ENCODE measurements at regions not wholly inside any gene's neighbourhood (a gene's known extent, or its start where the extent isn't known, plus 50 kb on each side); places are given as distances from the start of the nearest gene placed in this dataset.
A peak's percentile ranks its signal among the peaks of the same experiment; 100 is the strongest.

DNA sequence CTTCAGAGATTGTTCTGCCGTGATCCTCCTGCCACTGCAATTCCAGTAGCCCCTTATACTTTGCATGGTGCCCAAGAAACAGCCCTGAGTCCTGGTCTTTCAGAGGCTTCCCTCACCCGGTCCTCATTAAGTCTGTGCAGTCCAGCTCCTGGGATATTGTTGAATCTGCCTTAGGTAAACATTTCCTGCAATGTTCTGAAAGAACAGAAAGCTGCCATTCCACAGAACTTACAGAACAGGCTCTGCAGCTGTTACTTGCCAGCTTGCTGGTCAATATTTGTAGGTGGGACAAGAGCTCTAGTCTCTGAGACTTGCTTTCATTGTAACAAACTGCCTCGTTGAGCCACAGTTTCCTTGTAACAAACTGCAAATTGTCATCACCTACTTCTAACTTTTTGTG is 115.0 kb upstream of the KIF5B start (continued):
- TF ChIP-seq, protein P1, sequence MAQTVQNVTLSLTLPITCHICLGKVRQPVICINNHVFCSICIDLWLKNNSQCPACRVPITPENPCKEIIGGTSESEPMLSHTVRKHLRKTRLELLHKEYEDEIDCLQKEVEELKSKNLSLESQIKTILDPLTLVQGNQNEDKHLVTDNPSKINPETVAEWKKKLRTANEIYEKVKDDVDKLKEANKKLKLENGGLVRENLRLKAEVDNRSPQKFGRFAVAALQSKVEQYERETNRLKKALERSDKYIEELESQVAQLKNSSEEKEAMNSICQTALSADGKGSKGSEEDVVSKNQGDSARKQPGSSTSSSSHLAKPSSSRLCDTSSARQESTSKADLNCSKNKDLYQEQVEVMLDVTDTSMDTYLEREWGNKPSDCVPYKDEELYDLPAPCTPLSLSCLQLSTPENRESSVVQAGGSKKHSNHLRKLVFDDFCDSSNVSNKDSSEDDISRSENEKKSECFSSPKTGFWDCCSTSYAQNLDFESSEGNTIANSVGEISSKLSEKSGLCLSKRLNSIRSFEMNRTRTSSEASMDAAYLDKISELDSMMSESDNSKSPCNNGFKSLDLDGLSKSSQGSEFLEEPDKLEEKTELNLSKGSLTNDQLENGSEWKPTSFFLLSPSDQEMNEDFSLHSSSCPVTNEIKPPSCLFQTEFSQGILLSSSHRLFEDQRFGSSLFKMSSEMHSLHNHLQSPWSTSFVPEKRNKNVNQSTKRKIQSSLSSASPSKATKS (CRISPR knock-in tag; IDR thresholded peaks at IDR 0.05): no peak
- TF ChIP-seq, protein P2, sequence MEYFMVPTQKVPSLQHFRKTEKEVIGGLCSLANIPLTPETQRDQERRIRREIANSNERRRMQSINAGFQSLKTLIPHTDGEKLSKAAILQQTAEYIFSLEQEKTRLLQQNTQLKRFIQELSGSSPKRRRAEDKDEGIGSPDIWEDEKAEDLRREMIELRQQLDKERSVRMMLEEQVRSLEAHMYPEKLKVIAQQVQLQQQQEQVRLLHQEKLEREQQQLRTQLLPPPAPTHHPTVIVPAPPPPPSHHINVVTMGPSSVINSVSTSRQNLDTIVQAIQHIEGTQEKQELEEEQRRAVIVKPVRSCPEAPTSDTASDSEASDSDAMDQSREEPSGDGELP (IDR thresholded peaks at IDR 0.05; ENCODE audit: borderline replicate concordance, low read depth): peak; percentile 25; the same call in 1 of the 2 replicates
- TF ChIP-seq ZNF788 (CRISPR knock-in tag; IDR thresholded peaks at IDR 0.05; ENCODE audit: borderline replicate concordance) (no peak), SP1 (IDR thresholded peaks at IDR 0.05) (no peak), SP1 (CRISPR knock-in tag; IDR thresholded peaks at IDR 0.05) (no peak), NKX3-1 (CRISPR knock-in tag; IDR thresholded peaks at IDR 0.05) (no peak), SOX13 (IDR thresholded peaks at IDR 0.05) (no peak), SOX13 (CRISPR knock-in tag; conservative IDR thresholded peaks at IDR 0.05 in 1 of 2, IDR thresholded peaks at IDR 0.05 in 1 of 2) (peak in 1 of 2 experiments; percentile 42; a peak in 1 of 4 replicates), KLF15 (CRISPR knock-in tag; IDR thresholded peaks at IDR 0.05; ENCODE audit: borderline replicate concordance) (no peak), ISL2 (CRISPR knock-in tag; IDR thresholded peaks at IDR 0.05) (0 out of 2 replicates have a peak, but pooled peaks have one; percentile 35), PAX8 (CRISPR knock-in tag; IDR thresholded peaks at IDR 0.05; ENCODE audit: borderline replicate concordance) (no peak), HNRNPL (IDR thresholded peaks at IDR 0.05; ENCODE audit: low read depth, low read length) (no peak), FOXA3 (CRISPR knock-in tag; IDR thresholded peaks at IDR 0.05) (peak; percentile 59), STAT5B (CRISPR knock-in tag; IDR thresholded peaks at IDR 0.05) (no peak), CBFB (CRISPR knock-in tag; IDR thresholded peaks at IDR 0.05) (no peak), FOXP1 (IDR thresholded peaks at IDR 0.05) (no peak), FOXP1 (CRISPR knock-in tag; IDR thresholded peaks at IDR 0.05) (peak; percentile 28; the same call in 1 of the 2 replicates), CEBPG (CRISPR knock-in tag; IDR thresholded peaks at IDR 0.05) (peak; percentile 33)
- TF ChIP-seq, protein P3, sequence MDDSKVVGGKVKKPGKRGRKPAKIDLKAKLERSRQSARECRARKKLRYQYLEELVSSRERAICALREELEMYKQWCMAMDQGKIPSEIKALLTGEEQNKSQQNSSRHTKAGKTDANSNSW (CRISPR knock-in tag; IDR thresholded peaks at IDR 0.05; ENCODE audit: borderline replicate concordance): no peak
- TF ChIP-seq, protein P4, sequence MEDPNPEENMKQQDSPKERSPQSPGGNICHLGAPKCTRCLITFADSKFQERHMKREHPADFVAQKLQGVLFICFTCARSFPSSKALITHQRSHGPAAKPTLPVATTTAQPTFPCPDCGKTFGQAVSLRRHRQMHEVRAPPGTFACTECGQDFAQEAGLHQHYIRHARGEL (CRISPR knock-in tag; IDR thresholded peaks at IDR 0.05): no peak
- TF ChIP-seq, protein P5, sequence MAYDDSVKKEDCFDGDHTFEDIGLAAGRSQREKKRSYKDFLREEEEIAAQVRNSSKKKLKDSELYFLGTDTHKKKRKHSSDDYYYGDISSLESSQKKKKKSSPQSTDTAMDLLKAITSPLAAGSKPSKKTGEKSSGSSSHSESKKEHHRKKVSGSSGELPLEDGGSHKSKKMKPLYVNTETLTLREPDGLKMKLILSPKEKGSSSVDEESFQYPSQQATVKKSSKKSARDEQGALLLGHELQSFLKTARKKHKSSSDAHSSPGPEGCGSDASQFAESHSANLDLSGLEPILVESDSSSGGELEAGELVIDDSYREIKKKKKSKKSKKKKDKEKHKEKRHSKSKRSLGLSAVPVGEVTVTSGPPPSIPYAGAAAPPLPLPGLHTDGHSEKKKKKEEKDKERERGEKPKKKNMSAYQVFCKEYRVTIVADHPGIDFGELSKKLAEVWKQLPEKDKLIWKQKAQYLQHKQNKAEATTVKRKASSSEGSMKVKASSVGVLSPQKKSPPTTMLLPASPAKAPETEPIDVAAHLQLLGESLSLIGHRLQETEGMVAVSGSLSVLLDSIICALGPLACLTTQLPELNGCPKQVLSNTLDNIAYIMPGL (CRISPR knock-in tag; IDR thresholded peaks at IDR 0.05; ENCODE audit: borderline replicate concordance in 1 of 2, low read depth in 1 of 2): no peak
- TF ChIP-seq, protein P6, sequence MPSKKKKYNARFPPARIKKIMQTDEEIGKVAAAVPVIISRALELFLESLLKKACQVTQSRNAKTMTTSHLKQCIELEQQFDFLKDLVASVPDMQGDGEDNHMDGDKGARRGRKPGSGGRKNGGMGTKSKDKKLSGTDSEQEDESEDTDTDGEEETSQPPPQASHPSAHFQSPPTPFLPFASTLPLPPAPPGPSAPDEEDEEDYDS (CRISPR knock-in tag; IDR thresholded peaks at IDR 0.05): peak; percentile 24; the same call in 1 of the 2 replicates
- TF ChIP-seq, protein P7, sequence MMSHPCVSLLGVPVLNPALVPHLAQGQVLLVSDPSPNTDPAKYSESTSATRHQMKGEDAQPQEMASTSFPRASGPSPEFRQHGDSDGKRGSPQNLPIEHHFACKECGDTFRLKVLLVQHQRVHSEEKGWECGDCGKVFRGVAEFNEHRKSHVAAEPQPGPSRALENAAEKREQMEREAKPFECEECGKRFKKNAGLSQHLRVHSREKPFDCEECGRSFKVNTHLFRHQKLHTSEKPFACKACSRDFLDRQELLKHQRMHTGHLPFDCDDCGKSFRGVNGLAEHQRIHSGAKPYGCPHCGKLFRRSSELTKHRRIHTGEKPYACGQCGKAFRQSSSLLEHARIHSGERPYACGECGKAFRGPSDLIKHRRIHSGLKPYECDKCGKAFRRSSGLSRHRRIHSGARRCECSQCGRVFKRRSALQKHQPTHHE (CRISPR knock-in tag; IDR thresholded peaks at IDR 0.05; ENCODE audit: borderline replicate concordance): 0 out of 2 replicates have a peak, but pooled peaks have one; percentile 26
- TF ChIP-seq, protein P8, sequence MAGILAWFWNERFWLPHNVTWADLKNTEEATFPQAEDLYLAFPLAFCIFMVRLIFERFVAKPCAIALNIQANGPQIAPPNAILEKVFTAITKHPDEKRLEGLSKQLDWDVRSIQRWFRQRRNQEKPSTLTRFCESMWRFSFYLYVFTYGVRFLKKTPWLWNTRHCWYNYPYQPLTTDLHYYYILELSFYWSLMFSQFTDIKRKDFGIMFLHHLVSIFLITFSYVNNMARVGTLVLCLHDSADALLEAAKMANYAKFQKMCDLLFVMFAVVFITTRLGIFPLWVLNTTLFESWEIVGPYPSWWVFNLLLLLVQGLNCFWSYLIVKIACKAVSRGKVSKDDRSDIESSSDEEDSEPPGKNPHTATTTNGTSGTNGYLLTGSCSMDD (CRISPR knock-in tag; IDR thresholded peaks at IDR 0.05): no peak
